SK-N-MC (cell line): ENCODE measurements at regions not wholly inside any gene's neighbourhood (a gene's known extent, or its start where the extent isn't known, plus 50 kb on each side); places are given as distances from the start of the nearest gene placed in this dataset.

Experiments used
- EZH2 ChIP-seq: fragments of 200-600 bp; sonication (generic); IDR thresholded peaks from one replicate; pipeline ENCODE4 v1.6.1; 2017; ENCODE audit warnings: antibody characterized with exemption
- POLR2AphosphoS5 ChIP-seq: IDR thresholded peaks from 2 replicates; pipeline ENCODE4 v1.6.1; 2012; ENCODE audit warnings: mild to moderate bottlenecking, low read depth, low read length, borderline replicate concordance

GRCh38 chr4:187160486-187160885 is 436.8 kb upstream of the FAT1 start:
- TF ChIP-seq POLR2AphosphoS5 = no peak
- TF ChIP-seq EZH2 = no peak
